ENCODE measurements at regions not wholly inside any gene's neighbourhood (a gene's known extent, or its start where the extent isn't known, plus 50 kb on each side); places are given as distances from the start of the nearest gene placed in this dataset.

DNA sequence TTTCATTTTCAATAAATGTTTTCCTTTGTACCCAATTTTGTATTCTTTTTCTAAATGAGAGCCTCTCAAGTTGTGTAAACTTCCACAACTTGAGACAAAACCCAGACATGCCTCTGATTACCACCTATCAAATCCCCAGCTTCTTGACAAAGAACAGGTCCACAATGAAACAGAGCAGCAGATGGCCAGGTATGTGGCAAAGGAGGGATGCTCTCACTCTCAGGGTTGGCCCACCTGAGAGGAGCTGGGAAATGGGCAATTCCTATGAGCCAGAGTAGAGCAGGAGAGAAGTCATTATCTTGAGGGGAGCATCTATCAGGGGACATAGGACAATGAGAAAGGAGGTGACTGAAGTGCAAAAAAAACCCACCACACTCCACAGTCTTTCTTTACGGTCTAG lies 273.5 kb upstream of the FAM241A start:
- no peak for TF ChIP-seq POLR2A (IDR thresholded peaks at IDR 0.05; ENCODE audit: low read length)
- TF ChIP-seq GATA1 (IDR thresholded peaks at IDR 0.05; ENCODE audit: low read depth, low read length) = no peak
